Vagina (tissue), 2 donors: ENCODE measurements at regions not wholly inside any gene's neighbourhood (a gene's known extent, or its start where the extent isn't known, plus 50 kb on each side); places are given as distances from the start of the nearest gene placed in this dataset.
A peak's percentile ranks its signal among the peaks of the same experiment; 100 is the strongest.

Experiments
- DNase-seq, 2 donors: peaks; one replicate each; pipeline ENCODE4 v3.0.0-alpha.2; 2017; ENCODE audit errors: extremely low spot score in 2 of 2
- H3K27ac ChIP-seq: fragments of 200-600 bp; sonication (generic); one replicate; pipeline ENCODE4 v1.5.1; 2019
- H3K27me3 ChIP-seq: fragments of 200-600 bp; sonication (generic); one replicate; pipeline ENCODE4 v1.5.1; 2019
- H3K36me3 ChIP-seq, 2 donors: fragments of 200-600 bp; sonication (generic); one replicate each; pipeline ENCODE4 v1.5.1; 2017 to 2019
- H3K4me1 ChIP-seq: fragments of 200-600 bp; sonication (generic); one replicate; pipeline ENCODE4 v1.5.1; 2019
- H3K4me3 ChIP-seq, 2 donors: fragments of 200-600 bp; sonication (generic); 1 replicate in 1 of 2; 2 replicates in 1 of 2; pipeline ENCODE4 v1.5.1; 2016 to 2019
- H3K9me3 ChIP-seq: fragments of 200-600 bp; sonication (generic); one replicate; pipeline ENCODE4 v1.5.1; 2019
- CTCF ChIP-seq, 3 experiments: fragments of 450-650 bp in 2 of 3; fragments of 200-600 bp in 1 of 3; sonication (generic) in 1 of 3; IDR thresholded peaks; one replicate each; pipeline ENCODE4 v1.5.1; 2017 to 2019; ENCODE audit warnings: antibody characterized with exemption in 3 of 3, mild to moderate bottlenecking in 2 of 3, moderate library complexity in 2 of 3
- POLR2A ChIP-seq, 2 donors: fragments of 450-650 bp; IDR thresholded peaks; one replicate each; pipeline ENCODE4 v1.6.1; 2017; ENCODE audit warnings: antibody characterized with exemption in 2 of 2, mild to moderate bottlenecking in 2 of 2, moderate library complexity in 2 of 2
- POLR2AphosphoS5 ChIP-seq, 2 donors: sonication (generic); formaldehyde crosslinking; IDR thresholded peaks; one replicate each; pipeline ENCODE4 v1.9.0; 2017; ENCODE audit warnings: antibody characterized with exemption in 2 of 2, mild to moderate bottlenecking in 2 of 2, low read depth in 1 of 2; ENCODE audit not compliant: insufficient read depth in 1 of 2
- intact Hi-C: fragments of 100-400 bp; cut with DNase I; formaldehyde crosslinking; loops from one replicate; pipeline ENCODE4 v1.15.1; 2023

- Histone ChIP-seq H3K4me1 (no peaks in the 10 kb centered on the region), H3K27ac (no peak overlapping the region), H3K4me3 (no peak overlapping the region), H3K9me3 (no peaks in the 10 kb centered on the region), H3K27me3 (no peaks in the 10 kb centered on the region), H3K36me3 (no peaks in the 10 kb centered on the region)
- no peak for TF ChIP-seq POLR2AphosphoS5 (IDR thresholded peaks at IDR 0.05; ENCODE audit: insufficient read depth in 1 of 2, low read depth in 1 of 2)
- TF ChIP-seq POLR2A (IDR thresholded peaks at IDR 0.05), result no peak
- TF ChIP-seq CTCF (IDR thresholded peaks at IDR 0.05), result no peak
- intact Hi-C loops, result no loop called here
- no peak for DNase-seq
Measured at GRCh38 chr3:28716939-28717338, 368.3 kb upstream of the AZI2 start.

GRCh38 chr3:28718074-28718849 lies 369.6 kb upstream of the AZI2 start:
- intact Hi-C loops, result no loop called here
- no peaks in the 10 kb centered on the region for H3K27me3 ChIP-seq
- H3K4me1 ChIP-seq, result no peaks in the 10 kb centered on the region
- no peak for DNase-seq
- TF ChIP-seq POLR2A (IDR thresholded peaks at IDR 0.05) (no peak), CTCF (IDR thresholded peaks at IDR 0.05) (no peak), POLR2AphosphoS5 (IDR thresholded peaks at IDR 0.05; ENCODE audit: insufficient read depth in 1 of 2, low read depth in 1 of 2) (no peak)
- H3K9me3 ChIP-seq, result no peaks in the 10 kb centered on the region
- no peak overlapping the region for H3K27ac ChIP-seq
- H3K4me3 ChIP-seq, result no peak overlapping the region
- no peaks in the 10 kb centered on the region for H3K36me3 ChIP-seq

GRCh38 chr3:28726840-28727239 lies 378.2 kb upstream of the AZI2 start:
- intact Hi-C loops, result no loop called here
- no peak overlapping the region for H3K27ac ChIP-seq
- no peaks in the 10 kb centered on the region for H3K4me1 ChIP-seq
- no peaks in the 10 kb centered on the region for H3K36me3 ChIP-seq
- H3K9me3 ChIP-seq, result no peaks in the 10 kb centered on the region
- H3K27me3 ChIP-seq, result no peaks in the 10 kb centered on the region
- H3K4me3 ChIP-seq, result no peak overlapping the region
- no peak for DNase-seq
- TF ChIP-seq CTCF (IDR thresholded peaks at IDR 0.05), result peak in 1 of 3 experiments; percentile 9
- TF ChIP-seq POLR2AphosphoS5 (IDR thresholded peaks at IDR 0.05; ENCODE audit: insufficient read depth in 1 of 2, low read depth in 1 of 2), result no peak

- no peaks in the 10 kb centered on the region for H3K36me3 ChIP-seq
Measured at GRCh38 chr3:28727307-28727706, 378.7 kb upstream of the AZI2 start.

More at GRCh38 chr3:28727307-28727706, 378.7 kb upstream of the AZI2 start:
- H3K27ac ChIP-seq, result no peak overlapping the region
- H3K9me3 ChIP-seq, result no peaks in the 10 kb centered on the region
- H3K4me1 ChIP-seq, result no peaks in the 10 kb centered on the region
- intact Hi-C loops, result no loop called here
- H3K27me3 ChIP-seq, result no peaks in the 10 kb centered on the region
- no peak overlapping the region for H3K4me3 ChIP-seq
- TF ChIP-seq POLR2A (IDR thresholded peaks at IDR 0.05) (no peak), POLR2AphosphoS5 (IDR thresholded peaks at IDR 0.05; ENCODE audit: insufficient read depth in 1 of 2, low read depth in 1 of 2) (no peak), CTCF (IDR thresholded peaks at IDR 0.05) (no peak)
- DNase-seq, result no peak
